SK-N-SH treated with all-trans-retinoic acid at 6 μM for 48 hours (cell line): ENCODE measurements at regions not wholly inside any gene's neighbourhood (a gene's known extent, or its start where the extent isn't known, plus 50 kb on each side); places are given as distances from the start of the nearest gene placed in this dataset.
"Not testable (repeated sequence)": the region's sequence is repeated elsewhere in the genome, so short reads cannot be mapped to it uniquely, and the experiment has no call there.

ENCODE experiments used
- ATAC-seq: fragments of 200-7000 bp; cut with Tn5 transposase; 3 replicates; pipeline ENCODE4 v1.9.1; 2020; ENCODE audit warnings: mild to moderate bottlenecking, moderate library complexity
- ARNTL ChIP-seq: fragments of 450-650 bp; formaldehyde crosslinking; IDR thresholded peaks from 2 replicates; pipeline ENCODE4 v1.5.0; 2020; ENCODE audit warnings: low read depth, mild to moderate bottlenecking, moderate library complexity, borderline replicate concordance
- BACH2 ChIP-seq: fragments of 250-450 bp; sonication (Bioruptor Pico); IDR thresholded peaks from 2 replicates; pipeline ENCODE4 v1.9.0; 2021; ENCODE audit warnings: mild to moderate bottlenecking, borderline replicate concordance
- CSDC2 ChIP-seq: fragments of 250-450 bp; sonication (Bioruptor Pico); IDR thresholded peaks from 2 replicates; pipeline ENCODE4 v1.5.0; 2020; ENCODE audit warnings: mild to moderate bottlenecking, moderate library complexity
- ESRRG ChIP-seq: fragments of 250-450 bp; sonication (Bioruptor Pico); IDR thresholded peaks from 2 replicates; pipeline ENCODE4 v1.6.1; 2021; ENCODE audit warnings: mild to moderate bottlenecking
- GLIS3 ChIP-seq: fragments of 250-450 bp; sonication (Bioruptor Pico); IDR thresholded peaks from 2 replicates; pipeline ENCODE4 v1.5.0; 2020; ENCODE audit warnings: mild to moderate bottlenecking, moderate library complexity
- ISL1 ChIP-seq: fragments of 250-450 bp; sonication (Bioruptor Pico); IDR thresholded peaks from 2 replicates; pipeline ENCODE4 v2.1.2; 2022; ENCODE audit warnings: mild to moderate bottlenecking, moderate library complexity
- OSR1 ChIP-seq: fragments of 250-450 bp; sonication (Bioruptor Pico); IDR thresholded peaks from 2 replicates; pipeline ENCODE4 v1.8.0; 2022; ENCODE audit warnings: moderate library complexity, mild to moderate bottlenecking, inconsistent platforms
- PPARA ChIP-seq: fragments of 250-450 bp; sonication (Bioruptor Pico); IDR thresholded peaks from 2 replicates; pipeline ENCODE4 v1.5.0; 2020; ENCODE audit warnings: mild to moderate bottlenecking, borderline replicate concordance
- RARB ChIP-seq: fragments of 250-450 bp; sonication (Bioruptor Pico); IDR thresholded peaks from 2 replicates; pipeline ENCODE4 v1.8.0; 2021; ENCODE audit warnings: mild to moderate bottlenecking, moderate library complexity
- SNAI2 ChIP-seq: fragments of 250-450 bp; sonication (Bioruptor Pico); IDR thresholded peaks from 2 replicates; pipeline ENCODE4 v1.5.0; 2020; ENCODE audit warnings: mild to moderate bottlenecking, moderate library complexity
- TCF4 ChIP-seq: fragments of 250-450 bp; sonication (Bioruptor Pico); IDR thresholded peaks from 2 replicates; pipeline ENCODE4 v1.8.0; 2021; ENCODE audit warnings: mild to moderate bottlenecking, moderate library complexity, borderline replicate concordance
- TOX ChIP-seq: fragments of 250-450 bp; sonication (Bioruptor Pico); IDR thresholded peaks from 2 replicates; pipeline ENCODE4 v1.8.0; 2021; ENCODE audit warnings: mild to moderate bottlenecking, moderate library complexity, borderline replicate concordance
- ZC3H10 ChIP-seq: fragments of 250-450 bp; sonication (Bioruptor Pico); IDR thresholded peaks from 2 replicates; pipeline ENCODE4 v1.5.1; 2021; ENCODE audit warnings: mild to moderate bottlenecking, moderate library complexity
- ZFP3 ChIP-seq: fragments of 250-450 bp; sonication (Bioruptor Pico); IDR thresholded peaks from 2 replicates; pipeline ENCODE4 v1.5.0; 2020; ENCODE audit warnings: mild to moderate bottlenecking, moderate library complexity
- ZFP30 ChIP-seq: fragments of 450-650 bp; formaldehyde crosslinking; IDR thresholded peaks from 2 replicates; pipeline ENCODE4 v1.5.0; 2022; ENCODE audit warnings: mild to moderate bottlenecking, moderate library complexity
- ZNF565 ChIP-seq: fragments of 450-650 bp; formaldehyde crosslinking; conservative IDR thresholded peaks from 2 replicates; pipeline ENCODE4 v1.5.0; 2020; ENCODE audit warnings: low read depth, mild to moderate bottlenecking, moderate library complexity
- ZNF70 ChIP-seq: fragments of 450-650 bp; formaldehyde crosslinking; IDR thresholded peaks from 2 replicates; pipeline ENCODE4 v1.5.0; 2020; ENCODE audit warnings: mild to moderate bottlenecking, moderate library complexity
- ZNF8 ChIP-seq: fragments of 450-650 bp; formaldehyde crosslinking; IDR thresholded peaks from 2 replicates; pipeline ENCODE4 v1.5.0; 2020; ENCODE audit warnings: mild to moderate bottlenecking, moderate library complexity
- TF ChIP-seq, protein P1 (sequence below): fragments of 250-450 bp; sonication (Bioruptor Pico); IDR thresholded peaks from 2 replicates; pipeline ENCODE4 v1.5.1; 2020; ENCODE audit warnings: low read depth, mild to moderate bottlenecking, moderate library complexity
- TF ChIP-seq, protein P2 (sequence below): fragments of 250-450 bp; sonication (Bioruptor Pico); IDR thresholded peaks from 2 replicates; pipeline ENCODE4 v1.8.0; 2020; ENCODE audit warnings: mild to moderate bottlenecking, moderate library complexity, borderline replicate concordance
- TF ChIP-seq, protein P3 (sequence below): fragments of 250-450 bp; sonication (Bioruptor Pico); IDR thresholded peaks from 2 replicates; pipeline ENCODE4 v1.5.0; 2020; ENCODE audit warnings: mild to moderate bottlenecking, moderate library complexity
- TF ChIP-seq, protein P4 (sequence below): fragments of 250-450 bp; sonication (Bioruptor Pico); IDR thresholded peaks from 2 replicates; pipeline ENCODE4 v1.8.0; 2021; ENCODE audit warnings: low read depth, mild to moderate bottlenecking, moderate library complexity, borderline replicate concordance

DNA sequence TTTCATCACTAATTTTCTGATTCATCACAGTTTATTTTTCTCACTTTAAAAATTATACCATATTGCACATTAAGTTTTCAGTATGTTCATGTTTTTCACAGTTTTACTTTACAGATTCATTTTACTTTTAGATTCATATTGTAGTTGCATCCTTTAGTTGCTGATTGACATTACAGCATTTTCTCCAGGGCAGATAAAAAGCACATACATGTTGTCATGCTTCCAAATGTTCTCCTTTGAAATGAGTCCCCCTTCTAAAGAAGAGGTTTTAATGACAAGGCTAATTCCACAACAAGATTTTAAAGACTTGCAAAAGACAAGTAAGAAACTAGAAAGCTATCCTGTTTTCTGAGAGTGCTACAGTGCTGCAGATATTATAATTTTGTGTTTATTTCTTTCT is 72.1 kb upstream of the RASSF8 start (continued):
- TF ChIP-seq, protein P1, sequence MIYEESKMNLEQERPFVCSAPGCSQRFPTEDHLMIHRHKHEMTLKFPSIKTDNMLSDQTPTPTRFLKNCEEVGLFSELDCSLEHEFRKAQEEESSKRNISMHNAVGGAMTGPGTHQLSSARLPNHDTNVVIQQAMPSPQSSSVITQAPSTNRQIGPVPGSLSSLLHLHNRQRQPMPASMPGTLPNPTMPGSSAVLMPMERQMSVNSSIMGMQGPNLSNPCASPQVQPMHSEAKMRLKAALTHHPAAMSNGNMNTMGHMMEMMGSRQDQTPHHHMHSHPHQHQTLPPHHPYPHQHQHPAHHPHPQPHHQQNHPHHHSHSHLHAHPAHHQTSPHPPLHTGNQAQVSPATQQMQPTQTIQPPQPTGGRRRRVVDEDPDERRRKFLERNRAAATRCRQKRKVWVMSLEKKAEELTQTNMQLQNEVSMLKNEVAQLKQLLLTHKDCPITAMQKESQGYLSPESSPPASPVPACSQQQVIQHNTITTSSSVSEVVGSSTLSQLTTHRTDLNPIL (CRISPR knock-in tag): no peak
- no peak for TF ChIP-seq OSR1 (CRISPR knock-in tag)
- TF ChIP-seq SNAI2 (CRISPR knock-in tag): no peak
- no peak for TF ChIP-seq ISL1 (CRISPR knock-in tag)

DNA sequence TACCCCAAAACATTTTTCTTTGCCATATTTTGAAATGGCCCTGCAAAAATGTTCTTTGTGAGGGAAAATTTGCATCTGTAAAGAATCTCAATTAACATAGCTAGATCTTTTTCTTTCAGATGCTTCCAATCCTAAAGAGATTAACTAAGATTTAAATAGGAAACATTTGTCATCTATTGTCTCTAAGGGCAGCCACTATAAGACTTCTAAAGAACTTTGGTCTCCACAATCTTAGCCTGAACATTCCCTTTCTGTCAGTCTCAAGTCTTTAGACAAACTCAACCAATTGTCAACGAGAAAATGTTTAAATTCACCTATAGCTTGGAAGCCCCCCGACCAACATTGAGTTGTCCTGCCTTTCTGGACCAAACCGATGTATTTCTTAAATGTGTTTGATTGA is 71.1 kb upstream of the RASSF8 start:
- ATAC-seq: no peak
- TF ChIP-seq ZNF8 (CRISPR knock-in tag) (no peak), ZNF70 (no peak), OSR1 (CRISPR knock-in tag) (no peak), TCF4 (CRISPR knock-in tag) (no peak), ARNTL (CRISPR knock-in tag) (no peak), GLIS3 (no peak), ZNF565 (CRISPR knock-in tag) (no peak), ISL1 (CRISPR knock-in tag) (no peak), ESRRG (CRISPR knock-in tag) (no peak), TOX (CRISPR knock-in tag) (no peak), RARB (CRISPR knock-in tag) (no peak), CSDC2 (CRISPR knock-in tag) (no peak), ZFP3 (CRISPR knock-in tag) (no peak), BACH2 (CRISPR knock-in tag) (no peak), ZFP30 (CRISPR knock-in tag) (no peak)
- TF ChIP-seq, protein P2, sequence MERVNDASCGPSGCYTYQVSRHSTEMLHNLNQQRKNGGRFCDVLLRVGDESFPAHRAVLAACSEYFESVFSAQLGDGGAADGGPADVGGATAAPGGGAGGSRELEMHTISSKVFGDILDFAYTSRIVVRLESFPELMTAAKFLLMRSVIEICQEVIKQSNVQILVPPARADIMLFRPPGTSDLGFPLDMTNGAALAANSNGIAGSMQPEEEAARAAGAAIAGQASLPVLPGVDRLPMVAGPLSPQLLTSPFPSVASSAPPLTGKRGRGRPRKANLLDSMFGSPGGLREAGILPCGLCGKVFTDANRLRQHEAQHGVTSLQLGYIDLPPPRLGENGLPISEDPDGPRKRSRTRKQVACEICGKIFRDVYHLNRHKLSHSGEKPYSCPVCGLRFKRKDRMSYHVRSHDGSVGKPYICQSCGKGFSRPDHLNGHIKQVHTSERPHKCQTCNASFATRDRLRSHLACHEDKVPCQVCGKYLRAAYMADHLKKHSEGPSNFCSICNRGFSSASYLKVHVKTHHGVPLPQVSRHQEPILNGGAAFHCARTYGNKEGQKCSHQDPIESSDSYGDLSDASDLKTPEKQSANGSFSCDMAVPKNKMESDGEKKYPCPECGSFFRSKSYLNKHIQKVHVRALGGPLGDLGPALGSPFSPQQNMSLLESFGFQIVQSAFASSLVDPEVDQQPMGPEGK (CRISPR knock-in tag): no peak
- TF ChIP-seq, protein P3, sequence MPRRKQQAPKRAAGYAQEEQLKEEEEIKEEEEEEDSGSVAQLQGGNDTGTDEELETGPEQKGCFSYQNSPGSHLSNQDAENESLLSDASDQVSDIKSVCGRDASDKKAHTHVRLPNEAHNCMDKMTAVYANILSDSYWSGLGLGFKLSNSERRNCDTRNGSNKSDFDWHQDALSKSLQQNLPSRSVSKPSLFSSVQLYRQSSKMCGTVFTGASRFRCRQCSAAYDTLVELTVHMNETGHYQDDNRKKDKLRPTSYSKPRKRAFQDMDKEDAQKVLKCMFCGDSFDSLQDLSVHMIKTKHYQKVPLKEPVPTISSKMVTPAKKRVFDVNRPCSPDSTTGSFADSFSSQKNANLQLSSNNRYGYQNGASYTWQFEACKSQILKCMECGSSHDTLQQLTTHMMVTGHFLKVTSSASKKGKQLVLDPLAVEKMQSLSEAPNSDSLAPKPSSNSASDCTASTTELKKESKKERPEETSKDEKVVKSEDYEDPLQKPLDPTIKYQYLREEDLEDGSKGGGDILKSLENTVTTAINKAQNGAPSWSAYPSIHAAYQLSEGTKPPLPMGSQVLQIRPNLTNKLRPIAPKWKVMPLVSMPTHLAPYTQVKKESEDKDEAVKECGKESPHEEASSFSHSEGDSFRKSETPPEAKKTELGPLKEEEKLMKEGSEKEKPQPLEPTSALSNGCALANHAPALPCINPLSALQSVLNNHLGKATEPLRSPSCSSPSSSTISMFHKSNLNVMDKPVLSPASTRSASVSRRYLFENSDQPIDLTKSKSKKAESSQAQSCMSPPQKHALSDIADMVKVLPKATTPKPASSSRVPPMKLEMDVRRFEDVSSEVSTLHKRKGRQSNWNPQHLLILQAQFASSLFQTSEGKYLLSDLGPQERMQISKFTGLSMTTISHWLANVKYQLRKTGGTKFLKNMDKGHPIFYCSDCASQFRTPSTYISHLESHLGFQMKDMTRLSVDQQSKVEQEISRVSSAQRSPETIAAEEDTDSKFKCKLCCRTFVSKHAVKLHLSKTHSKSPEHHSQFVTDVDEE (CRISPR knock-in tag): no peak
- TF ChIP-seq, all 23 proteins: peak for 0

DNA sequence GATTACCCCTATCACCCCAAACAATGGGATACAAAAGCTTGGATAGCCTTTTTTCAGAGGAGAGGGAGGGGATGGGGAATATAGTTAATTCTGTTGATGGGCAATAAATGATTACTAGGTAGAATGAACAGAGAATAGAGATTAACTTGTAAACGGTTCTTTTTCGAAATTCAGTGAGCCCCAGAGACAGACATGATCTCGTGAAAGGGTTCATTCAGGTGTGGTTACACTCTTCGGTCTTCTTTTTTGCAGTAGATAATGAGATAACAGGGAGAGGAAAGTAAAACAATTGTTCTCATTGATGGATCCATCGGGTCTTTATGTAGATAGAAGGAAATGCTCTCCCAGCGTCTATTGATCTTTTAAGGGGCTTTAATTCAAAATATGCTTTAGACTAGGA is 69.3 kb upstream of the RASSF8 start:
- ATAC-seq: no peak
- TF ChIP-seq CSDC2 (CRISPR knock-in tag) (no peak), ZNF565 (CRISPR knock-in tag) (no peak), TOX (CRISPR knock-in tag) (no peak), ZFP3 (CRISPR knock-in tag) (no peak), ZC3H10 (CRISPR knock-in tag) (no peak), SNAI2 (CRISPR knock-in tag) (no peak), ARNTL (CRISPR knock-in tag) (no peak), BACH2 (CRISPR knock-in tag) (no peak), RARB (CRISPR knock-in tag) (no peak), ZFP30 (CRISPR knock-in tag) (no peak), ESRRG (CRISPR knock-in tag) (no peak), OSR1 (CRISPR knock-in tag) (no peak), PPARA (no peak)
- TF ChIP-seq, protein P4, sequence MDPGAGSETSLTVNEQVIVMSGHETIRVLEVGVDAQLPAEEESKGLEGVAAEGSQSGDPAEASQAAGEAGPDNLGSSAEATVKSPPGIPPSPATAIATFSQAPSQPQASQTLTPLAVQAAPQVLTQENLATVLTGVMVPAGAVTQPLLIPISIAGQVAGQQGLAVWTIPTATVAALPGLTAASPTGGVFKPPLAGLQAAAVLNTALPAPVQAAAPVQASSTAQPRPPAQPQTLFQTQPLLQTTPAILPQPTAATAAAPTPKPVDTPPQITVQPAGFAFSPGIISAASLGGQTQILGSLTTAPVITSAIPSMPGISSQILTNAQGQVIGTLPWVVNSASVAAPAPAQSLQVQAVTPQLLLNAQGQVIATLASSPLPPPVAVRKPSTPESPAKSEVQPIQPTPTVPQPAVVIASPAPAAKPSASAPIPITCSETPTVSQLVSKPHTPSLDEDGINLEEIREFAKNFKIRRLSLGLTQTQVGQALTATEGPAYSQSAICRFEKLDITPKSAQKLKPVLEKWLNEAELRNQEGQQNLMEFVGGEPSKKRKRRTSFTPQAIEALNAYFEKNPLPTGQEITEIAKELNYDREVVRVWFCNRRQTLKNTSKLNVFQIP (CRISPR knock-in tag): no peak
- TF ChIP-seq, protein P1 (CRISPR knock-in tag): no peak
- TF ChIP-seq, protein P2 (CRISPR knock-in tag): no peak
- TF ChIP-seq, protein P3 (CRISPR knock-in tag): no peak

DNA sequence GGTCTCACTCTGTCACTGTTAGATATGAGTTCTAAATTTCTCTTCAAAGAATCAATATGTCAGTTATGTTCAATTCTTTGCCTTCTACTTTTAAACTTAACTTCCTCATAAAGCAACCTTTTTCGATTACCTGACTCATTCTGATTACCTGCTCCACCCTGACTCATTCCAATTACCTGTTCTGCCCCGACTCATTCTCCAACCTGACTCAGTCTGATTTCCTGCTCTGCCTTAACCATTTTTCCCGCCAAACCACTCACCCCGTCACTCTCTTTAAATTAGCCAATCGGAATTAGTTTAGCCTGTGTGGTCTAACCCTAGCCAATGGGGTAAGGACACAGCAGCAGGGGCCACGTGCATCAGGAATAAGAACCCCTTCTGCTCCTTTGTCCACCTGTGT is 67.4 kb upstream of the RASSF8 start:
- ATAC-seq: not testable (repeated sequence)
